Psoas muscle (tissue), 7 donors: ENCODE measurements at regions not wholly inside any gene's neighbourhood (a gene's known extent, or its start where the extent isn't known, plus 50 kb on each side); places are given as distances from the start of the nearest gene placed in this dataset.

Source experiments
- ATAC-seq, 4 donors: fragments of 200-7000 bp; cut with Tn5 transposase; one replicate each; pipeline ENCODE4 v1.9.1; 2020; ENCODE audit warnings: moderate library complexity in 3 of 4, mild to moderate bottlenecking in 2 of 4
- DNase-seq, 2 donors: peaks; one replicate each; pipeline ENCODE4 v3.0.0-alpha.2; 2020
- H3K27ac ChIP-seq: fragments of 200-600 bp; one replicate; pipeline ENCODE4 v1.8.0; 2022
- H3K27me3 ChIP-seq, 3 donors: fragments of 200-600 bp in 1 of 3; one replicate each; pipeline versions ENCODE4 v1.6.1 to v1.8.0; 2013 to 2022; ENCODE audit warnings: low read length in 2 of 3, mild to moderate bottlenecking in 2 of 3, moderate library complexity in 1 of 3; ENCODE audit not compliant: insufficient read depth in 3 of 3
- H3K36me3 ChIP-seq, 2 donors: fragments of 200-600 bp in 1 of 2; one replicate each; pipeline versions ENCODE4 v1.6.1 to v1.8.0; 2013 to 2022; ENCODE audit warnings: low read depth in 1 of 2, mild to moderate bottlenecking in 1 of 2, moderate library complexity in 1 of 2; ENCODE audit not compliant: insufficient read depth in 1 of 2
- H3K4me1 ChIP-seq: fragments of 200-600 bp; one replicate; pipeline ENCODE4 v1.8.0; 2022
- H3K4me3 ChIP-seq: fragments of 200-600 bp; one replicate; pipeline ENCODE4 v1.8.0; 2022; ENCODE audit warnings: mild to moderate bottlenecking
- H3K9me3 ChIP-seq: fragments of 200-600 bp; one replicate; pipeline ENCODE4 v1.8.0; 2022
- CTCF ChIP-seq: fragments of 200-600 bp; IDR thresholded peaks from one replicate; pipeline ENCODE4 v1.8.0; 2022; ENCODE audit warnings: antibody characterized with exemption
- WGBS, 3 donors: extraction: QIAGEN DNeasy Blood & Tissue Kit; methylation state at CpG; one replicate each; pipeline versions ENCODE4 v1.1.6 to v1.1.7; 2013; 5-methylcytosine and 5-hydroxymethylcytosine counted together
- intact Hi-C, 2 donors: fragments of 100-400 bp; cut with DNase I; formaldehyde crosslinking; loops; one replicate each; pipeline versions ENCODE4 v1.11.0 to v1.14.2; 2022
- donor health status: healthy with polysubstance abuse.
- donor health status: DM: no; HTN: no; CAD: no; lungs with moderate emphysema.
- donor health status: Bipolar disorder and iron deficiency.
- donor health status: healthy.
- donor health status: DM: yes; HTN: yes; CAD: no.
- donor health status: DM: no; HTN: no; CAD: no.
- donor health status: DM: yes; HTN: yes; CAD: no.

DNA sequence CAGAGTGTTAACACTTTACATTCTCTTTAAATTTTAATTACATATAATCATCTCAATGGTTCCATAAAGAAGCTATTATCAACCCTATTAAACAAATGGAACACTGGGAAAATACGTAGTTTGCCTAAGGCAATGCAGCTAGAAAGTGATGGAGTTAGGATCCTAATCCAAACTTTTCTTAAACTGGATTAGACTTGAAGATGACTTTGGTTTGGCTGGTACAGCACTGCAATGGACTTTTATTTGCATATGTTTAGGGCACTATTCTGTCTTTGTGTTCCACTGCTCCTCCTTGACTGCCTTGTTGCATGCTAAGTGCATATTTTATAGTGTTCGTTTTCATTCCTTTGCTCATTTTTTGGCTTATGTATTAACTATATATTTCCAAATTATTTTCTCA is 133.5 kb upstream of the UFM1 start:
- Histone ChIP-seq H3K4me1 (no peaks in the 10 kb centered on the region), H3K27me3 (no peaks in the 10 kb centered on the region), H3K9me3 (no peaks in the 10 kb centered on the region), H3K27ac (no peak overlapping the region), H3K4me3 (no peak overlapping the region), H3K36me3 (no peaks in the 10 kb centered on the region)
- ATAC-seq (no peak), DNase-seq (no peak)
- WGBS, 3 donors = 79 to 94% (median 83%) methylated on average over 2 of the region's 2 CpGs
- TF ChIP-seq CTCF = no peak
- intact Hi-C loops = no loop called here

DNA sequence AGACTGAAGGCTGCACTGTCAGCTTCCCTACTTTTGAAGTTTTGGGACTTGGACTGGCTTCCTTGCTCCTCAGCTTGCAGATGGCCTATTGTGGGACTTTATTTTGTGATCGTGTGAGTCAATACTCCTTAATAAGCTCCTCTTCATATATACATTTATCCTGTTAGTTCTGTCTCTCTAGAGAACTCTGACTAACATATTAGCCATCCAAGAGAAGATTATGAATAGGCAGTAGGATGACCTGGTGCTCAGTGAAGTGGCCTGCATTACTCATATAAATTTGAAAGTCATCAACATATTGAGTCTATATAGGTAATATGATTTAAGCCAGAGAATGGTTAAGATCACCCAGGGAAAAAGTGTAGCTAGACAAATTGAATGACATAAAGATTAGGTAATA is 136.3 kb upstream of the UFM1 start:
- no peak for TF ChIP-seq CTCF
- Histone ChIP-seq H3K4me1 (no peaks in the 10 kb centered on the region), H3K27me3 (no peaks in the 10 kb centered on the region), H3K36me3 (no peaks in the 10 kb centered on the region), H3K9me3 (no peaks in the 10 kb centered on the region), H3K27ac (no peak overlapping the region), H3K4me3 (no peak overlapping the region)
- 81 to 85% (median 81%) methylated on average over 1 of the region's 1 CpG for WGBS, 3 donors
- no peak for DNase-seq
- ATAC-seq = no peak
- intact Hi-C loops = no loop called here

- Histone ChIP-seq H3K27me3 (no peaks in the 10 kb centered on the region), H3K4me3 (no peak overlapping the region), H3K4me1 (no peaks in the 10 kb centered on the region), H3K9me3 (no peaks in the 10 kb centered on the region), H3K27ac (no peak overlapping the region), H3K36me3 (no peaks in the 10 kb centered on the region)
- intact Hi-C loops = no loop called here
- DNase-seq = no peak
- no peak for TF ChIP-seq CTCF
- no peak for ATAC-seq
- 44 to 60% (median 58%) methylated on average over 3 of the region's 3 CpGs for WGBS, 3 donors
Measured at GRCh38 chr13:38210928-38211596, 138.6 kb upstream of the UFM1 start.

DNA sequence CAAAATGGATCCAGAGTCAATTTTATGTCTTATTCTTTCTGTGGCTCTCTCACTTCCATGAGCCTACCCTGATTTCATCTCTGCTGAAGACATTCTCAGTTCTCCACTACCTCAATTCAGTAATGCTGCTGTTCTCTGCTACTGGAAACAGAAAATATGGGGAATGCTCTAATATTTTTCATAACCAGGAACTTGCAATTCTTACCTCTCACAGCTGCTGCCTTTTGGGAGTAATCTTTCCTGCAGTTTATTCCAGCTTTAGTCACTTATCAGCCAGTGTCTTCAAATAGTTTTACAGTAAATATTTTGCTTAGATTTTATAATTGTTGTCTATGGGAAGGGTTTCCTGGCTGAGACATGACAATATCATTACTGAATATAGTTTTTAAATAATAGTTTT is 145.1 kb upstream of the UFM1 start:
- no peaks in the 10 kb centered on the region for H3K36me3 ChIP-seq
- DNase-seq = no peak
- H3K4me1 ChIP-seq = no peaks in the 10 kb centered on the region
- TF ChIP-seq CTCF = no peak
- ATAC-seq = no peak
- H3K9me3 ChIP-seq = no peaks in the 10 kb centered on the region
- H3K27me3 ChIP-seq = no peaks in the 10 kb centered on the region
- intact Hi-C loops = no loop called here
- H3K4me3 ChIP-seq = no peak overlapping the region
- no peak overlapping the region for H3K27ac ChIP-seq

- intact Hi-C loops = no loop called here
- no peak overlapping the region for H3K4me3 ChIP-seq
- no peak for DNase-seq
- no peaks in the 10 kb centered on the region for H3K9me3 ChIP-seq
- no peak for TF ChIP-seq CTCF
- no peaks in the 10 kb centered on the region for H3K36me3 ChIP-seq
- no peak overlapping the region for H3K27ac ChIP-seq
- no peaks in the 10 kb centered on the region for H3K4me1 ChIP-seq
- no peaks in the 10 kb centered on the region for H3K27me3 ChIP-seq
- WGBS, 3 donors = 68 to 80% (median 71%) methylated on average over 4 of the region's 4 CpGs
- no peak for ATAC-seq
Measured at GRCh38 chr13:38202740-38203139, 146.9 kb upstream of the UFM1 start.
